HEK293T (cell line): ENCODE measurements at regions not wholly inside any gene's neighbourhood (a gene's known extent, or its start where the extent isn't known, plus 50 kb on each side); places are given as distances from the start of the nearest gene placed in this dataset.

ENCODE experiments used
- BHLHE40 ChIP-seq: fragments of 450-650 bp; IDR thresholded peaks from 2 replicates; pipeline ENCODE4 v1.6.1; 2016; ENCODE audit warnings: mild to moderate bottlenecking, moderate library complexity, borderline replicate concordance
- CTBP1 ChIP-seq: fragments of 450-650 bp; IDR thresholded peaks from 2 replicates; pipeline ENCODE4 v1.6.1; 2016; ENCODE audit warnings: borderline replicate concordance
- ELF4 ChIP-seq: fragments of 450-650 bp; IDR thresholded peaks from 2 replicates; pipeline ENCODE4 v1.6.1; 2017; ENCODE audit warnings: antibody characterized with exemption
- FOXA1 ChIP-seq: fragments of 450-650 bp; IDR thresholded peaks from 2 replicates; pipeline ENCODE4 v1.6.1; 2016; ENCODE audit warnings: mild to moderate bottlenecking
- FOXM1 ChIP-seq: fragments of 450-650 bp; IDR thresholded peaks from 2 replicates; pipeline ENCODE4 v1.6.1; 2017; ENCODE audit warnings: mild to moderate bottlenecking, borderline replicate concordance
- L3MBTL2 ChIP-seq: fragments of 450-650 bp; conservative IDR thresholded peaks from 2 replicates; pipeline ENCODE4 v1.6.1; 2016; ENCODE audit warnings: mild to moderate bottlenecking
- LEF1 ChIP-seq: fragments of 450-650 bp; IDR thresholded peaks from 2 replicates; pipeline ENCODE4 v1.6.1; 2017; ENCODE audit warnings: mild to moderate bottlenecking, borderline replicate concordance
- PKNOX1 ChIP-seq: fragments of 450-650 bp; IDR thresholded peaks from 2 replicates; pipeline ENCODE4 v1.6.1; 2016
- SP1 ChIP-seq: fragments of 450-650 bp; IDR thresholded peaks from 2 replicates; pipeline ENCODE4 v1.6.1; 2017
- SUZ12 ChIP-seq: fragments of 450-650 bp; IDR thresholded peaks from 2 replicates; pipeline ENCODE4 v1.6.1; 2016; ENCODE audit warnings: mild to moderate bottlenecking
- TARDBP ChIP-seq: fragments of 450-650 bp; IDR thresholded peaks from 2 replicates; pipeline ENCODE4 v1.6.1; 2016

GRCh38 chr3:124434176-124434575 lies 296.1 kb upstream of the UMPS start:
- TF ChIP-seq SP1 (no peak), ELF4 (no peak), LEF1 (no peak), SUZ12 (no peak), CTBP1 (no peak), BHLHE40 (no peak), TARDBP (no peak), FOXM1 (no peak), L3MBTL2 (no peak), PKNOX1 (no peak), FOXA1 (no peak)
